Hepatocyte (in vitro differentiated cells): ENCODE measurements at regions not wholly inside any gene's neighbourhood (a gene's known extent, or its start where the extent isn't known, plus 50 kb on each side); places are given as distances from the start of the nearest gene placed in this dataset.

Experiments
- DNase-seq: peaks from one replicate; pipeline ENCODE4 v3.0.0-alpha.2; 2016; ENCODE audit warnings: low spot score
- H2AFZ ChIP-seq: fragments of 200-600 bp; sonication (generic); 2 replicates; pipeline ENCODE4 v1.6.0; 2016; ENCODE audit warnings: antibody characterized with exemption, mild to moderate bottlenecking
- H3K27ac ChIP-seq: fragments of 200-600 bp; sonication (generic); 2 replicates; pipeline ENCODE4 v1.5.1; 2016; ENCODE audit warnings: mild to moderate bottlenecking
- H3K27me3 ChIP-seq: fragments of 200-600 bp; sonication (generic); 2 replicates; pipeline ENCODE4 v1.6.1; 2016
- H3K36me3 ChIP-seq: fragments of 200-600 bp; sonication (generic); replicated peaks from 2 replicates; pipeline ENCODE4 v1.5.1; 2016; ENCODE audit warnings: low read depth; ENCODE audit not compliant: insufficient read depth
- H3K4me1 ChIP-seq: fragments of 200-600 bp; sonication (generic); 2 replicates; pipeline ENCODE4 v1.5.1; 2016; ENCODE audit warnings: mild to moderate bottlenecking, moderate library complexity; ENCODE audit not compliant: insufficient read depth
- H3K4me2 ChIP-seq: fragments of 200-600 bp; sonication (generic); 2 replicates; pipeline ENCODE4 v1.6.0; 2016
- H3K4me3 ChIP-seq: fragments of 200-600 bp; sonication (generic); 2 replicates; pipeline ENCODE4 v1.5.1; 2016; ENCODE audit warnings: mild to moderate bottlenecking
- H3K79me2 ChIP-seq: fragments of 200-600 bp; sonication (generic); 2 replicates; pipeline ENCODE4 v1.6.0; 2017; ENCODE audit warnings: mild to moderate bottlenecking
- H3K9me2 ChIP-seq: fragments of 200-600 bp; sonication (generic); replicated peaks from 2 replicates; pipeline ENCODE4 v1.6.0; 2017; ENCODE audit warnings: mild to moderate bottlenecking; ENCODE audit not compliant: insufficient read depth
- H3K9me3 ChIP-seq: fragments of 200-600 bp; sonication (generic); 2 replicates; pipeline ENCODE4 v1.5.1; 2016; ENCODE audit warnings: low read depth, mild to moderate bottlenecking
- H4K20me1 ChIP-seq: fragments of 200-600 bp; sonication (generic); 2 replicates; pipeline ENCODE4 v1.6.0; 2016; ENCODE audit warnings: mild to moderate bottlenecking; ENCODE audit not compliant: insufficient read depth, poor library complexity, severe bottlenecking
- CTCF ChIP-seq: fragments of 200-600 bp; sonication (generic); IDR thresholded peaks from 2 replicates; pipeline ENCODE4 v1.5.1; 2016; ENCODE audit warnings: antibody characterized with exemption, mild to moderate bottlenecking; ENCODE audit not compliant: poor library complexity
- EZH2 ChIP-seq: fragments of 200-600 bp; sonication (generic); IDR thresholded peaks from 2 replicates; pipeline ENCODE4 v1.6.1; 2016; ENCODE audit warnings: antibody characterized with exemption, mild to moderate bottlenecking, borderline replicate concordance
- EZH2phosphoT487 ChIP-seq: fragments of 200-600 bp; sonication (generic); IDR thresholded peaks from one replicate; pipeline ENCODE4 v1.6.1; 2018; ENCODE audit warnings: antibody characterized with exemption, mild to moderate bottlenecking, low read depth, moderate library complexity; ENCODE audit not compliant: unreplicated experiment, severe bottlenecking
- WGBS: methylation state at CpG from one replicate; pipeline ENCODE4 v1.1.6; 2016; ENCODE audit warnings: low lambda C conversion rate; ENCODE audit errors: missing lambda C conversion rate; 5-methylcytosine and 5-hydroxymethylcytosine counted together

- Histone ChIP-seq H3K9me3 (no peaks in the 10 kb centered on the region), H3K79me2 (no peaks in the 10 kb centered on the region), H2AFZ (no peak overlapping the region), H3K4me2 (no peak overlapping the region), H3K4me3 (no peak overlapping the region), H3K27ac (no peak overlapping the region), H3K9me2 (no peaks in the 10 kb centered on the region), H3K27me3 (no peaks in the 10 kb centered on the region), H3K36me3 (no peaks in the 10 kb centered on the region), H3K4me1 (no peaks in the 10 kb centered on the region), H4K20me1 (no peaks in the 10 kb centered on the region)
- TF ChIP-seq CTCF (no peak), EZH2 (no peak), EZH2phosphoT487 (no peak)
- WGBS, result 90% methylated on average over 20 of the region's 21 CpGs
- DNase-seq, result no peak
Observed at GRCh38 chr11:133595998-133596590, 63.8 kb upstream of the OPCML start.

- H3K27ac ChIP-seq, result no peak overlapping the region
- H3K79me2 ChIP-seq, result no peaks in the 10 kb centered on the region
- H3K4me3 ChIP-seq, result no peak overlapping the region
- H3K36me3 ChIP-seq, result no peaks in the 10 kb centered on the region
- TF ChIP-seq EZH2phosphoT487, result no peak
- no peaks in the 10 kb centered on the region for H3K9me3 ChIP-seq
- no peaks in the 10 kb centered on the region for H4K20me1 ChIP-seq
- no peak overlapping the region for H3K4me2 ChIP-seq
- 94% methylated on average over 2 of the region's 2 CpGs for whole genome bisulfite sequencing
- no peaks in the 10 kb centered on the region for H3K9me2 ChIP-seq
- H3K27me3 ChIP-seq, result no peaks in the 10 kb centered on the region
- H2AFZ ChIP-seq, result no peak overlapping the region
- no peak for DNase-seq
- no peaks in the 10 kb centered on the region for H3K4me1 ChIP-seq
Observed at GRCh38 chr11:133593036-133593435, 60.7 kb upstream of the OPCML start.

- Histone ChIP-seq H2AFZ (no peak overlapping the region), H4K20me1 (no peaks in the 10 kb centered on the region), H3K79me2 (no peaks in the 10 kb centered on the region), H3K36me3 (no peaks in the 10 kb centered on the region), H3K27ac (no peak overlapping the region), H3K9me3 (no peaks in the 10 kb centered on the region), H3K4me3 (no peak overlapping the region), H3K4me2 (no peak overlapping the region), H3K4me1 (no peaks in the 10 kb centered on the region), H3K27me3 (no peaks in the 10 kb centered on the region), H3K9me2 (no peaks in the 10 kb centered on the region)
- no peak for DNase-seq
- 94% methylated on average over 5 of the region's 5 CpGs for WGBS
- TF ChIP-seq EZH2, result no peak
- no peak for TF ChIP-seq CTCF
Observed at GRCh38 chr11:133586903-133587517, 54.7 kb upstream of the OPCML start.

- Histone ChIP-seq H4K20me1 (no peaks in the 10 kb centered on the region), H2AFZ (no peak overlapping the region)
- TF ChIP-seq EZH2 (no peak), EZH2phosphoT487 (no peak), CTCF (no peak)
Observed at GRCh38 chr11:133582750-133583149, 50.4 kb upstream of the OPCML start.

More at GRCh38 chr11:133582750-133583149, 50.4 kb upstream of the OPCML start:
- 58% methylated on average over 7 of the region's 7 CpGs for WGBS
- Histone ChIP-seq H3K36me3 (no peaks in the 10 kb centered on the region), H3K27me3 (no peaks in the 10 kb centered on the region), H3K9me2 (no peaks in the 10 kb centered on the region), H3K4me3 (no peak overlapping the region), H3K4me2 (no peak overlapping the region), H3K4me1 (no peaks in the 10 kb centered on the region), H3K9me3 (no peaks in the 10 kb centered on the region), H3K27ac (no peak overlapping the region), H3K79me2 (no peaks in the 10 kb centered on the region)
- DNase-seq, result no peak
